CD4-positive, CD25-positive, alpha-beta regulatory T cell (primary cell): ENCODE measurements at regions not wholly inside any gene's neighbourhood (a gene's known extent, or its start where the extent isn't known, plus 50 kb on each side); places are given as distances from the start of the nearest gene placed in this dataset.
"Not testable (repeated sequence)": the region's sequence is repeated elsewhere in the genome, so short reads cannot be mapped to it uniquely, and the experiment has no call there.

Source experiments
- ATAC-seq, 2 donors: fragments of 150-1000 bp; cut with Tn5 transposase; one replicate each; pipeline ENCODE4 v1.10.0; 2021; ENCODE audit warnings: low read depth in 2 of 2, moderate number of reproducible peaks in 2 of 2, moderate library complexity in 1 of 2
- DNase-seq, 3 donors: peaks; one replicate each; pipeline versions ENCODE4 v3.0.0 to v3.0.0-alpha.2; 2012 to 2022; ENCODE audit warnings: mixed read lengths in 1 of 3
- H3K27ac ChIP-seq: one replicate; pipeline ENCODE4 v1.7.0; 2013; ENCODE audit warnings: mild to moderate bottlenecking, low read length; ENCODE audit not compliant: insufficient read depth, poor library complexity, severe bottlenecking
- H3K27me3 ChIP-seq: one replicate; pipeline ENCODE4 v1.7.0; 2013; ENCODE audit warnings: low read length; ENCODE audit not compliant: control insufficient read depth, insufficient read depth
- H3K36me3 ChIP-seq: one replicate; pipeline ENCODE4 v1.7.0; 2013; ENCODE audit warnings: mild to moderate bottlenecking, low read length, moderate library complexity; ENCODE audit not compliant: control insufficient read depth, insufficient read depth
- H3K4me1 ChIP-seq: 2 replicates; pipeline ENCODE4 v1.7.0; 2013; ENCODE audit warnings: mild to moderate bottlenecking, low read length; ENCODE audit not compliant: insufficient read depth, control insufficient read depth, poor library complexity, severe bottlenecking
- H3K4me3 ChIP-seq: one replicate; pipeline ENCODE4 v1.7.0; 2013; ENCODE audit warnings: low read depth, mild to moderate bottlenecking, low read length, moderate library complexity
- H3K9me3 ChIP-seq, 2 experiments: 1 replicate in 1 of 2; 2 replicates in 1 of 2; pipeline ENCODE4 v1.7.0; 2013; ENCODE audit warnings: low read length in 2 of 2, mild to moderate bottlenecking in 1 of 2, moderate library complexity in 1 of 2; ENCODE audit not compliant: control insufficient read depth in 2 of 2
- H3K27ac Mint-ChIP-seq, 3 donors: one replicate each; pipeline ENCODE4 v1.8.0; 2020 to 2022; ENCODE audit warnings: mild to moderate bottlenecking in 3 of 3, mixed read lengths in 3 of 3, moderate library complexity in 2 of 3
- H3K27me3 Mint-ChIP-seq: one replicate; pipeline ENCODE4 v1.8.0; 2022; ENCODE audit warnings: mild to moderate bottlenecking, mixed read lengths
- H3K36me3 Mint-ChIP-seq: one replicate; pipeline ENCODE4 v1.8.0; 2020; ENCODE audit warnings: mixed read lengths
- H3K4me1 Mint-ChIP-seq, 4 donors: one replicate each; pipeline ENCODE4 v1.8.0; 2020 to 2022; ENCODE audit warnings: mixed read lengths in 4 of 4, mild to moderate bottlenecking in 1 of 4
- H3K4me3 Mint-ChIP-seq, 4 donors: one replicate each; pipeline ENCODE4 v1.8.0; 2020 to 2022; ENCODE audit warnings: mild to moderate bottlenecking in 4 of 4, mixed read lengths in 4 of 4, moderate library complexity in 3 of 4
- H3K9me3 Mint-ChIP-seq, 7 donors: one replicate each; pipeline ENCODE4 v1.8.0; 2020 to 2022; ENCODE audit warnings: mixed read lengths in 7 of 7, mild to moderate bottlenecking in 3 of 7, moderate library complexity in 2 of 7

GRCh38 chr4:123229286-123229685 lies 167.3 kb upstream of the SPRY1 start:
- DNase-seq (no peak), ATAC-seq (no peak)
- no peak overlapping the region for H3K4me3 Mint-ChIP-seq
- no peaks in the 10 kb centered on the region for H3K9me3 ChIP-seq
- H3K9me3 Mint-ChIP-seq, result peaks cover 0 to 4% (median 3%) of the 10 kb centered on the region in 7 donors
- no peaks in the 10 kb centered on the region for H3K4me1 ChIP-seq
- no peaks in the 10 kb centered on the region for H3K36me3 ChIP-seq
- peaks cover 33% of the 10 kb centered on the region for H3K36me3 Mint-ChIP-seq
- H3K4me1 Mint-ChIP-seq, result peaks cover 0 to 5% (median 4%) of the 10 kb centered on the region in 4 donors
- H3K4me3 ChIP-seq, result no peak overlapping the region
- no peaks in the 10 kb centered on the region for H3K27me3 ChIP-seq
- H3K27ac Mint-ChIP-seq, result no peak overlapping the region
- H3K27ac ChIP-seq, result no peak overlapping the region
- no peaks in the 10 kb centered on the region for H3K27me3 Mint-ChIP-seq

- H3K36me3 Mint-ChIP-seq, result peaks cover 33% of the 10 kb centered on the region
- no peaks in the 10 kb centered on the region for H3K27me3 ChIP-seq
- H3K4me1 ChIP-seq, result no peaks in the 10 kb centered on the region
- ATAC-seq (no peak), DNase-seq (no peak)
- no peak overlapping the region for H3K27ac ChIP-seq
- no peaks in the 10 kb centered on the region for H3K36me3 ChIP-seq
- H3K27ac Mint-ChIP-seq, result no peak overlapping the region
- H3K9me3 Mint-ChIP-seq, result peaks cover 0 to 4% (median 0%) of the 10 kb centered on the region in 7 donors
- no peak overlapping the region for H3K4me3 Mint-ChIP-seq
- no peaks in the 10 kb centered on the region for H3K27me3 Mint-ChIP-seq
- H3K9me3 ChIP-seq, result no peaks in the 10 kb centered on the region
- H3K4me3 ChIP-seq, result no peak overlapping the region
- peaks cover 0 to 5% (median 4%) of the 10 kb centered on the region in 4 donors for H3K4me1 Mint-ChIP-seq
These were observed 166.5 kb upstream of the SPRY1 start for GRCh38 chr4:123230061-123230460.

GRCh38 chr4:123232439-123232838 lies 164.2 kb upstream of the SPRY1 start:
- Histone ChIP-seq H3K9me3 (no peaks in the 10 kb centered on the region), H3K27me3 (no peaks in the 10 kb centered on the region), H3K4me1 (no peaks in the 10 kb centered on the region), H3K36me3 (no peaks in the 10 kb centered on the region), H3K4me3 (no peak overlapping the region), H3K27ac (no peak overlapping the region)
- H3K4me3 Mint-ChIP-seq, result no peak overlapping the region
- H3K27ac Mint-ChIP-seq, result no peak overlapping the region
- DNase-seq (no peak), ATAC-seq (no peak)
- peaks cover 0 to 4% (median 0%) of the 10 kb centered on the region in 7 donors for H3K9me3 Mint-ChIP-seq
- H3K4me1 Mint-ChIP-seq, result peaks cover 0 to 11% (median 4%) of the 10 kb centered on the region in 4 donors
- peaks cover 37% of the 10 kb centered on the region for H3K36me3 Mint-ChIP-seq
- no peaks in the 10 kb centered on the region for H3K27me3 Mint-ChIP-seq

- Mint-ChIP-seq H3K4me1 (peaks cover 0 to 11% (median 4%) of the 10 kb centered on the region in 4 donors), H3K27ac (no peak overlapping the region), H3K27me3 (no peaks in the 10 kb centered on the region), H3K9me3 (peaks cover 0 to 4% (median 0%) of the 10 kb centered on the region in 7 donors), H3K4me3 (no peak overlapping the region), H3K36me3 (peaks cover 37% of the 10 kb centered on the region)
- Histone ChIP-seq H3K4me3 (no peak overlapping the region), H3K4me1 (no peaks in the 10 kb centered on the region), H3K27me3 (no peaks in the 10 kb centered on the region), H3K9me3 (no peaks in the 10 kb centered on the region), H3K36me3 (no peaks in the 10 kb centered on the region), H3K27ac (no peak overlapping the region)
- no peak for ATAC-seq
- DNase-seq, result no peak
These were observed 163.3 kb upstream of the SPRY1 start for GRCh38 chr4:123233136-123233768.

GRCh38 chr4:123234955-123235354 lies 161.6 kb upstream of the SPRY1 start:
- no peaks in the 10 kb centered on the region for H3K4me1 ChIP-seq
- Mint-ChIP-seq H3K36me3 (peaks cover 34% of the 10 kb centered on the region), H3K4me1 (peaks cover 0 to 11% (median 4%) of the 10 kb centered on the region in 4 donors), H3K27ac (no peak overlapping the region), H3K27me3 (no peaks in the 10 kb centered on the region), H3K9me3 (peaks cover 0 to 7% (median 3%) of the 10 kb centered on the region in 7 donors), H3K4me3 (no peak overlapping the region)
- no peak overlapping the region for H3K4me3 ChIP-seq
- no peaks in the 10 kb centered on the region for H3K9me3 ChIP-seq
- H3K27ac ChIP-seq, result no peak overlapping the region
- H3K27me3 ChIP-seq, result no peaks in the 10 kb centered on the region
- DNase-seq (no peak), ATAC-seq (no peak)
- H3K36me3 ChIP-seq, result no peaks in the 10 kb centered on the region

GRCh38 chr4:123235431-123235830 lies 161.2 kb upstream of the SPRY1 start:
- Histone ChIP-seq H3K27ac (no peak overlapping the region), H3K9me3 (no peaks in the 10 kb centered on the region), H3K36me3 (no peaks in the 10 kb centered on the region), H3K4me3 (no peak overlapping the region), H3K4me1 (no peaks in the 10 kb centered on the region), H3K27me3 (no peaks in the 10 kb centered on the region)
- peaks cover 0 to 11% (median 4%) of the 10 kb centered on the region in 7 donors for H3K9me3 Mint-ChIP-seq
- ATAC-seq, result no peak
- no peak for DNase-seq
- peaks cover 0 to 11% (median 2%) of the 10 kb centered on the region in 4 donors for H3K4me1 Mint-ChIP-seq
- H3K27ac Mint-ChIP-seq, result no peak overlapping the region
- peaks cover 30% of the 10 kb centered on the region for H3K36me3 Mint-ChIP-seq
- H3K4me3 Mint-ChIP-seq, result no peak overlapping the region
- no peaks in the 10 kb centered on the region for H3K27me3 Mint-ChIP-seq

- Mint-ChIP-seq H3K4me3 (no peak overlapping the region), H3K27ac (no peak overlapping the region), H3K4me1 (peaks cover 0 to 11% (median 0%) of the 10 kb centered on the region in 4 donors), H3K27me3 (no peaks in the 10 kb centered on the region), H3K36me3 (peaks cover 26% of the 10 kb centered on the region), H3K9me3 (peaks cover 0 to 13% (median 4%) of the 10 kb centered on the region in 7 donors)
- no peak overlapping the region for H3K27ac ChIP-seq
- H3K36me3 ChIP-seq, result no peaks in the 10 kb centered on the region
- H3K4me3 ChIP-seq, result no peak overlapping the region
- ATAC-seq (no peak), DNase-seq (no peak)
- no peaks in the 10 kb centered on the region for H3K9me3 ChIP-seq
- H3K27me3 ChIP-seq, result no peaks in the 10 kb centered on the region
- H3K4me1 ChIP-seq, result no peaks in the 10 kb centered on the region
These were observed 160.0 kb upstream of the SPRY1 start for GRCh38 chr4:123236606-123237005.

- not testable (repeated sequence) for H3K27ac ChIP-seq, H3K27me3 ChIP-seq, DNase-seq, H3K27me3 Mint-ChIP-seq, H3K4me1 ChIP-seq, ATAC-seq, H3K27ac Mint-ChIP-seq, H3K4me1 Mint-ChIP-seq, H3K4me3 Mint-ChIP-seq, H3K4me3 ChIP-seq, H3K36me3 ChIP-seq, H3K9me3 ChIP-seq
- Mint-ChIP-seq H3K9me3 (peaks cover 0 to 18% (median 6%) of the 10 kb centered on the region in 7 donors), H3K36me3 (peaks cover 17% of the 10 kb centered on the region)
These were observed 156.3 kb upstream of the SPRY1 start for GRCh38 chr4:123240286-123240685.
